K562 (cell line): ENCODE measurements at regions not wholly inside any gene's neighbourhood (a gene's known extent, or its start where the extent isn't known, plus 50 kb on each side); places are given as distances from the start of the nearest gene placed in this dataset.

Experiments used
- ATAC-seq: fragments of 200-7000 bp; cut with Tn5 transposase; 3 replicates; pipeline ENCODE4 v1.9.1; 2020; ENCODE audit warnings: moderate library complexity
- BruUV-seq: library from RNA; stranded (reverse); fragments of 400-500 nt; replicated peaks from 2 replicates; lab custom pipeline; 2021; lab: Mats Ljungman, UMichigan
- CTCF ChIA-PET: fragments of 300-600 bp; formaldehyde crosslinking; extraction: SDS; loops from one replicate; lab custom pipeline; 2021; ENCODE audit warnings: low intra/inter-chr PET ratio; lab: Yijun Ruan, JAX
- POLR2A ChIA-PET: fragments of 300-600, 350-650 bp; sonication (Branson Sonifier 250); formaldehyde crosslinking; extraction: SDS; loops from one replicate; lab custom pipeline; 2021; ENCODE audit warnings: antibody characterized with exemption, inconsistent platforms; lab: Yijun Ruan, JAX
- DNase-seq, 4 experiments: peaks; one replicate each; pipeline versions ENCODE4 v3.0.0 to v3.0.0-alpha.2; 2011 to 2018; ENCODE audit warnings: low spot score in 3 of 4, mixed read lengths in 3 of 4; ENCODE audit errors: extremely low read depth in 1 of 4
- FAIRE-seq: peaks from 2 replicates; lab custom pipeline; 2011; peaks lifted over from hg19 to GRCh38; lab: Jason Lieb, UNC
- H2AFZ ChIP-seq: 2 replicates; pipeline ENCODE4 v1.6.0; 2011; ENCODE audit warnings: low read depth, low read length, control low read depth, inconsistent platforms
- H3K27ac ChIP-seq: fragments of 200-600 bp; 3 replicates; pipeline ENCODE4 v1.8.0; 2011; ENCODE audit warnings: low read depth, mild to moderate bottlenecking, control low read depth, inconsistent platforms, low read length, moderate library complexity, mixed read lengths; ENCODE audit errors: extremely low read depth
- H3K27me3 ChIP-seq, 2 experiments: fragments of 300-600 bp in 1 of 2; 2 replicates in 1 of 2; 3 replicates in 1 of 2; pipeline versions ENCODE4 v1.6.0 to v1.8.0; 2011; ENCODE audit warnings: inconsistent platforms in 2 of 2, low read length in 2 of 2, mild to moderate bottlenecking in 1 of 2, mixed read lengths in 1 of 2, moderate library complexity in 1 of 2; ENCODE audit not compliant: control insufficient read depth in 2 of 2, insufficient read depth in 2 of 2
- H3K36me3 ChIP-seq: fragments of 300-600 bp; 3 replicates; pipeline ENCODE4 v1.8.0; 2011; ENCODE audit warnings: mild to moderate bottlenecking, low read length, inconsistent platforms; ENCODE audit not compliant: control insufficient read depth, insufficient read depth
- H3K4me1 ChIP-seq, 2 experiments: fragments of 200-600 bp in 1 of 2; replicated peaks in 1 of 2; 2 replicates in 1 of 2; 3 replicates in 1 of 2; pipeline versions ENCODE4 v1.5.1 to v1.8.0; 2011; ENCODE audit warnings: inconsistent platforms in 2 of 2, low read length in 2 of 2, mild to moderate bottlenecking in 1 of 2, mixed read lengths in 1 of 2, moderate library complexity in 1 of 2; ENCODE audit not compliant: control insufficient read depth in 2 of 2, insufficient read depth in 2 of 2
- H3K4me2 ChIP-seq: 2 replicates; pipeline ENCODE4 v1.6.1; 2011; ENCODE audit warnings: low read length, control low read depth, inconsistent platforms, mixed read lengths; ENCODE audit not compliant: insufficient read depth
- H3K4me3 ChIP-seq: fragments of 200-600 bp; sonication (generic), shearing (Covaris generic); 2 replicates; pipeline ENCODE4 v1.5.1; 2016; ENCODE audit warnings: control low read depth, inconsistent platforms
- H3K79me2 ChIP-seq: fragments of 200-600 bp; 3 replicates; pipeline ENCODE4 v1.8.0; 2011; ENCODE audit warnings: low read length, inconsistent platforms; ENCODE audit not compliant: control insufficient read depth, insufficient read depth
- H3K9ac ChIP-seq, 2 experiments: 2 replicates each; pipeline versions ENCODE4 v1.6.0 to v1.6.1; 2011; ENCODE audit warnings: low read depth in 2 of 2, low read length in 2 of 2, control low read depth in 1 of 2, inconsistent platforms in 1 of 2, mild to moderate bottlenecking in 1 of 2, mixed read lengths in 1 of 2; ENCODE audit not compliant: insufficient read depth in 1 of 2
- H3K9me1 ChIP-seq: one replicate; pipeline ENCODE4 v1.6.0; 2011; ENCODE audit warnings: inconsistent platforms, mild to moderate bottlenecking, low read length, moderate library complexity; ENCODE audit not compliant: control insufficient read depth, insufficient read depth
- H3K9me3 ChIP-seq: replicated peaks from 2 replicates; pipeline ENCODE4 v1.5.1; 2011; ENCODE audit warnings: low read depth, low read length, inconsistent platforms; ENCODE audit not compliant: control insufficient read depth, insufficient read depth
- H4K20me1 ChIP-seq: replicated peaks from 2 replicates; pipeline ENCODE4 v1.6.1; 2011; ENCODE audit warnings: low read length, inconsistent platforms, mixed read lengths; ENCODE audit not compliant: control insufficient read depth, insufficient read depth
- CBX2 ChIP-seq: fragments of 200-600 bp; sonication (generic); IDR thresholded peaks from one replicate; pipeline ENCODE4 v1.6.1; 2012; ENCODE audit warnings: mild to moderate bottlenecking, low read length, inconsistent platforms; ENCODE audit not compliant: insufficient read depth, poor library complexity, severe bottlenecking
- CHD1 ChIP-seq: fragments of 200-600 bp; sonication (generic); IDR thresholded peaks from one replicate; pipeline ENCODE4 v1.6.1; 2012; ENCODE audit warnings: mild to moderate bottlenecking, moderate library complexity, low read length, inconsistent platforms
- EHMT2 ChIP-seq: fragments of 450-650 bp; IDR thresholded peaks from 2 replicates; pipeline ENCODE4 v1.6.1; 2018; ENCODE audit warnings: antibody characterized with exemption
- GTF2A2 ChIP-seq: IDR thresholded peaks from 2 replicates; pipeline ENCODE4 v1.6.1; 2016; ENCODE audit warnings: mild to moderate bottlenecking, missing genetic modification characterization, missing compliant biosample characterization
- MED1 ChIP-seq: sonication (generic); formaldehyde crosslinking; IDR thresholded peaks from 2 replicates; pipeline ENCODE4 v1.8.1; 2023; ENCODE audit warnings: missing genetic modification reagents, borderline replicate concordance
- NFATC3 ChIP-seq: fragments of 450-650 bp; IDR thresholded peaks from 2 replicates; pipeline ENCODE4 v1.6.1; 2017; ENCODE audit warnings: mild to moderate bottlenecking
- PRPF4 ChIP-seq: fragments of 200-400 bp; formaldehyde crosslinking; IDR thresholded peaks from one replicate; pipeline ENCODE4 v1.6.1; 2017; ENCODE audit warnings: low read length, low read depth, mild to moderate bottlenecking; ENCODE audit not compliant: insufficient read depth, poor library complexity, severe bottlenecking
- STAG1 ChIP-seq: sonication (generic); formaldehyde crosslinking; IDR thresholded peaks from 2 replicates; pipeline ENCODE4 v1.5.0; 2020; ENCODE audit warnings: missing genetic modification reagents, borderline replicate concordance
- USF2 ChIP-seq: sonication (generic); formaldehyde crosslinking; IDR thresholded peaks from 2 replicates; pipeline ENCODE4 v1.5.0; 2020; ENCODE audit warnings: missing genetic modification reagents
- ZNF121 ChIP-seq: sonication (generic); formaldehyde crosslinking; conservative IDR thresholded peaks from 2 replicates; pipeline ENCODE4 v1.8.0; 2022; ENCODE audit warnings: missing genetic modification reagents
- ZNF707 ChIP-seq: fragments of 250-450 bp; sonication (Bioruptor Pico); conservative IDR thresholded peaks from 2 replicates; pipeline ENCODE4 v1.8.0; 2022; ENCODE audit warnings: inconsistent platforms, mild to moderate bottlenecking, moderate library complexity
- ZNF764 ChIP-seq: fragments of 250-450 bp; sonication (Bioruptor Pico); IDR thresholded peaks from 2 replicates; pipeline ENCODE4 v1.4.0; 2020; ENCODE audit warnings: low read depth, mild to moderate bottlenecking, moderate library complexity
- ZNF778 ChIP-seq: fragments of 450-650 bp; formaldehyde crosslinking; IDR thresholded peaks from 2 replicates; pipeline ENCODE4 v1.4.0; 2020; ENCODE audit warnings: mild to moderate bottlenecking, moderate library complexity
- WGBS: fragments of 100-300 bp; shearing (Covaris generic); methylation state at CpG from one replicate; pipeline ENCODE4 v1.1.6; 2016; ENCODE audit warnings: low coverage, mixed read lengths; ENCODE audit not compliant: insufficient coverage; ENCODE audit errors: missing lambda C conversion rate; 5-methylcytosine and 5-hydroxymethylcytosine counted together
- in situ Hi-C: fragments of 300-500 bp; cut with MboI; formaldehyde crosslinking; loops from 4 replicates; pipeline ENCODE4 v1.15.0; 2018; ENCODE audit warnings: inconsistent platforms, mixed read lengths
- intact Hi-C: fragments of 100-400 bp; cut with micrococcal nuclease; formaldehyde crosslinking; loops from 2 replicates; pipeline ENCODE4 v1.14.2; 2022
- TF ChIP-seq, protein P1 (sequence below): sonication (generic); formaldehyde crosslinking; IDR thresholded peaks from 2 replicates; pipeline ENCODE4 v1.9.0; 2022; ENCODE audit warnings: mild to moderate bottlenecking, missing genetic modification reagents
- TF ChIP-seq, protein P2 (sequence below), 2 experiments: fragments of 450-650 bp; IDR thresholded peaks; 2 replicates each; pipeline ENCODE4 v1.6.1; 2016; ENCODE audit warnings: mild to moderate bottlenecking in 2 of 2, borderline replicate concordance in 1 of 2, low read depth in 1 of 2, moderate library complexity in 1 of 2

- POLR2A ChIA-PET = no interaction called here
- no peak overlapping the region for H3K9ac ChIP-seq
- no peak overlapping the region for H3K4me3 ChIP-seq
- no peaks in the 10 kb centered on the region for H4K20me1 ChIP-seq
- BruUV-seq = no TSS peak
- WGBS = 0% methylated on average over 6 of the region's 6 CpGs
- CTCF ChIA-PET = no interaction called here
- no peaks in the 10 kb centered on the region for H3K4me1 ChIP-seq
- H3K36me3 ChIP-seq = no peaks in the 10 kb centered on the region
- H3K9me1 ChIP-seq = no peaks in the 10 kb centered on the region
- ATAC-seq (no peak), FAIRE-seq (no peak), DNase-seq (no peak)
- in situ Hi-C loops = no loop called here
- H3K27ac ChIP-seq = no peak overlapping the region
- H3K27me3 ChIP-seq = no peaks in the 10 kb centered on the region
- H3K4me2 ChIP-seq = no peak overlapping the region
- H3K79me2 ChIP-seq = no peaks in the 10 kb centered on the region
- H2AFZ ChIP-seq = no peak overlapping the region
- H3K9me3 ChIP-seq = no peaks in the 10 kb centered on the region
- intact Hi-C loops = no loop called here
- TF ChIP-seq CHD1 (no peak), ZNF707 (no peak), NFATC3 (no peak), STAG1 (CRISPR knock-in tag) (no peak), GTF2A2 (no peak), MED1 (no peak), USF2 (CRISPR knock-in tag) (no peak), EHMT2 (no peak), PRPF4 (no peak), ZNF121 (CRISPR knock-in tag) (no peak), CBX2 (no peak), ZNF764 (CRISPR knock-in tag) (no peak), ZNF778 (CRISPR knock-in tag) (no peak)
- TF ChIP-seq, protein P1, sequence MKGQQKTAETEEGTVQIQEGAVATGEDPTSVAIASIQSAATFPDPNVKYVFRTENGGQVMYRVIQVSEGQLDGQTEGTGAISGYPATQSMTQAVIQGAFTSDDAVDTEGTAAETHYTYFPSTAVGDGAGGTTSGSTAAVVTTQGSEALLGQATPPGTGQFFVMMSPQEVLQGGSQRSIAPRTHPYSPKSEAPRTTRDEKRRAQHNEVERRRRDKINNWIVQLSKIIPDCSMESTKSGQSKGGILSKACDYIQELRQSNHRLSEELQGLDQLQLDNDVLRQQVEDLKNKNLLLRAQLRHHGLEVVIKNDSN (CRISPR knock-in tag) = no peak
- TF ChIP-seq, protein P2, sequence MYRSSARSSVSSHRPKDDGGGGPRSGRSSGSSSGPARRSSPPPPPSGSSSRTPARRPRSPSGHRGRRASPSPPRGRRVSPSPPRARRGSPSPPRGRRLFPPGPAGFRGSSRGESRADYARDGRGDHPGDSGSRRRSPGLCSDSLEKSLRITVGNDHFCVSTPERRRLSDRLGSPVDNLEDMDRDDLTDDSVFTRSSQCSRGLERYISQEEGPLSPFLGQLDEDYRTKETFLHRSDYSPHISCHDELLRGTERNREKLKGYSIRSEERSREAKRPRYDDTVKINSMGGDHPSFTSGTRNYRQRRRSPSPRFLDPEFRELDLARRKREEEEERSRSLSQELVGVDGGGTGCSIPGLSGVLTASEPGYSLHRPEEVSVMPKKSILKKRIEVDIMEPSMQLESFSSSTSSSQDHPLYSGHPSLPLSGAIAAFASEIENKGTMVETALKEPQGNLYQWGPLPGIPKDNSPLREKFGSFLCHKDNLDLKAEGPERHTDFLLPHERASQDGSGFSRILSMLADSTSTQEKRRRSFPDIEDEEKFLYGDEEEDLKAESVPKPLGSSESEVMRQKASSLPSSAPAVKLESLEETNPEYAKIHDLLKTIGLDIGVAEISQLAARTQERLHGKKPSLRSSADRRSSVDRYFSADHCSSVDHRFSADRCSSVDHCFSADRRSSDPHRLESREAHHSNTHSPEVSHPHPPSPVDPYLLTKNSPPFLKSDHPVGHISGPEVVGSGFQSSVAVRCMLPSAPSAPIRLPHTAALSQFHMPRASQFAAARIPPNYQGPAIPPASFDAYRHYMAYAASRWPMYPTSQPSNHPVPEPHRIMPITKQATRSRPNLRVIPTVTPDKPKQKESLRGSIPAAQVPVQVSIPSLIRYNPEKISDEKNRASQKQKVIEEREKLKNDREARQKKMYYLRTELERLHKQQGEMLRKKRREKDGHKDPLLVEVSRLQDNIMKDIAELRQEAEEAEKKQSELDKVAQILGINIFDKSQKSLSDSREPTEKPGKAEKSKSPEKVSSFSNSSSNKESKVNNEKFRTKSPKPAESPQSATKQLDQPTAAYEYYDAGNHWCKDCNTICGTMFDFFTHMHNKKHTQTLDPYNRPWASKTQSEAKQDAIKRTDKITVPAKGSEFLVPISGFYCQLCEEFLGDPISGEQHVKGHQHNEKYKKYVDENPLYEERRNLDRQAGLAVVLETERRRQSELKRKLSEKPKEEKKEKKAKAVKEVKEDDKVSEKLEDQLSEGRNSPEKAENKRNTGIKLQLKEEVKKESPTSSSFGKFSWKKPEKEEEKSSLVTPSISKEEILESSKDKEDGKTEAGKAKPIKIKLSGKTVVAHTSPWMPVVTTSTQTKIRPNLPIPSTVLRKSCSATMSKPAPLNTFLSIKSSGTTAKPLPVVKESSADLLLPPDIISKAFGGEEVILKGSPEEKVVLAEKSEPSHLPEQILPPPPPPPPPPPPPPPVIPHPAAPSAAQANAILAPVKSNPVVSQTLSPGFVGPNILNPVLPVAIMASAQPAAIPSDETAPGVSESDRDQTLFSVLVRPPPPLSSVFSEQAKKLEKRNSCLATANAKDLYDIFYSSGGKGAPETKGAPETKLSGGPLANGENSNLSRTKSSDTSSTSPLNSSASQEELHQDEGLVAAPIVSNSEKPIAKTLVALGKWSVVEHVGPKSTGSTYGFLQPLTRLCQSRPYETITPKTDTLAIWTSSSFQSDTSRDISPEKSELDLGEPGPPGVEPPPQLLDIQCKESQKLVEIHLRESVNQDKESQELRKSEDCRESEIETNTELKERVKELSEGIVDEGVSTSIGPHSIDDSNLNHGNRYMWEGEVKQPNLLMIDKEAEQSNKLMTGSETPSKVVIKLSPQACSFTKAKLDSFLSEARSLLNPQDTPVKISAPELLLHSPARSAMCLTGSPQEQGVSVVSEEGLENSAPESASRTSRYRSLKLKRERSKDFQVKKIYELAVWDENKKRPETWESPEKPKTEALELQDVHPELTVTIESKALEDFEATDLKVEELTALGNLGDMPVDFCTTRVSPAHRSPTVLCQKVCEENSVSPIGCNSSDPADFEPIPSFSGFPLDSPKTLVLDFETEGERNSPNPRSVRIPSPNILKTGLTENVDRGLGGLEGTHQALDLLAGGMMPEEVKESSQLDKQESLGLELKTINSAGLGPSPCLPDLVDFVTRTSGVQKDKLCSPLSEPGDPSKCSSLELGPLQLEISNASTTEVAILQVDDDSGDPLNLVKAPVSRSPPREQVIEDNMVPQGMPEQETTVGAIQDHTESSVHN (IDR thresholded peaks at IDR 0.05; ENCODE audit: borderline replicate concordance in 1 of 2, low read depth in 1 of 2) = no peak
Measured at GRCh38 chr1:81670286-81670685, 130.4 kb upstream of the ADGRL2 start.
